GM18858 (cell line): ENCODE measurements at regions not wholly inside any gene's neighbourhood (a gene's known extent, or its start where the extent isn't known, plus 50 kb on each side); places are given as distances from the start of the nearest gene placed in this dataset.

Source experiments
- ATAC-seq: cut with Tn5 transposase; IDR thresholded peaks from one replicate; pipeline ENCODE4 v1.9.1; 2021; ENCODE audit not compliant: unreplicated experiment

DNA sequence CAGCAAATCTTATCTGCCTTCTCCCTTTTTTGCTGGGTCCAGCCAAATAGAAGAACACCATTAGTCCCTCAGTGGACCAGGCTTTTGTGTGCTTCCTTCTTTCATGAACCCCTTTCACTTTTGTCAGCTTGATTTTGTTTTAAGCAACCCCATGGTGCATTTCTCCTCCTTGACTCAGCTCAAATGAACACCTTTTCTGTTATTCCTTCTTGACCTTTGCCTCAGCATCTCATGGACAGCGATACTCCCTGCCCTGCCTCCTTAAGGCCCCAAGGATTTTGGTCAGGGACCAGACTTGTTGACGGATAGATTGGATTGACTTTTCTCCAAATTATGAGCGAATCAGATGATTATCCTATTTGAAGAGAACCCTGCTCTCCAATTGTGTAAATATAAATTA lies 356.6 kb upstream of the USP24 start:
- ATAC-seq, result no peak

DNA sequence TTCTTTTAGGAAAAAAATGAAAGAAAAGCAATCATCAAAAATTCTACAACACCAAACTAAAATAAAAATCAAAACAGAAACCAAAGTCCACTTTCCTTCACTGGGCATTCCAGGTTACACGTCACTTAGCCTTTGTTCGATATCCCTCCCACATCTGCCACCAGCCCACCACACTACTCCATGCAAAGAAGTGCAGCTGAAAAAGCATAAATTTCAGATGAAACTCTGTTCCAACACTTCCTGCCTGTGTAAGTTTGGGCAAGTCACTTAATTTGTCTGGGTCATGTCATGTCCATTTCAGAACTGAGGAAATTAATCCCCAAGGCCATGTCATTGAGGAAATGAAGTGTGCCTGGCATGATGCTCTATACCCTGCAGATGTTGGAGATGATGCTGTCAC lies 354.3 kb upstream of the USP24 start:
- no peak for ATAC-seq

DNA sequence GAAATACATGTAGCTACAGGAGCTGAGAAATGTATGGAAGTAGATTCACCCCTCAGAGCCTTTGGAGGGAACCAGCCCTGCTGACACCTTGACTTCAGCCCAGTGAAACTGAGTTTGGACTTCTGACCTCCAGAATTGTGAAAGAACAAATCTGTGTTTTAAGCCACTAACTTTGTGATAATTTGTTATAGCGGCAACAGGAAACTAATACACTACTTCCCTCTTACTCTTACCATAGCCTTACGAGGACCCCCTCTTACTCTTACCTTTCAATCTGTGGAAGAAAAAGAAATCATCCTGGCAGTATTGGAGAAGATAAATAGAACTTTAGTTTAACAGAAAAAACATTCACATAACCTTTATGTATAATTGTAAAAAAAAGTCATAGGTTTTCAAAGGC lies 353.6 kb upstream of the USP24 start:
- ATAC-seq, result no peak

DNA sequence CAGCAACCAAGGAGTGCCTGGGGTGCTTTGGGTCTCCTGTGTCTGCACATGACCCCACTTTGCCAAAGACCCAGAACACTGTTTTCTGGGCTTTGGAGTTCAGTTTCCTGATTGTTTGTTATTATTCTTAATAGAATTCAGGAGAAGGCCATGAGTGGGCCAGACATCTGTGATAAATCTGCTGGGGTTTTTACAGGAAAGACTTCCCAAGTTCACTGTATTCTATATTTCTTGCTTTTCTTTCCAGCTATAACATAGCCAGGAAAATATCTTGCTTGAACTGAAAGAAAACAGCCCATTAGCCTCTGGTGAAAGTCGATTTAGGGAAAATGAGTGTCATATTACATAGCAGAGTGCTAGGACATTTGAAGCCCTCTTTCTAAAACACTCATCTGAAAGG lies 345.1 kb upstream of the USP24 start:
- ATAC-seq, result no peak

DNA sequence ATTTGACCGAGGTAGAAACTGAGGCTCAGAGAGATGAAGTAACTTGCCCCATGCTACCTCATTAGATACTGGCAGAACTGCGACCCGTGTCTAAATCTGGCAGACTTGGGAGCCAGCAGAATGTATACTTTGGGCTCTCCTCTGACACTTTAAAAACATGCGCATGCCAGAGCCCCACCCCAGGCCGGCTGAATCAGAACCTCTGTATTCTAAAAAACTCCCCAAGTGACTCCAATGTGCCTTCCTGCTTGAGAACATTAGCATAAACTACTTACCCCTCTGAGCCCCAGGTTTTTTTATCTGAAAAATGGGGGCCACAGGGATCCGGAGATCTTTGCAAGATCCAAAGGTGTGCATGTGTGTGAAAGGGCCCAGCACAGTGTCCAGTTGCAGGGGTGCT lies 344.7 kb upstream of the USP24 start:
- ATAC-seq, result no peak

DNA sequence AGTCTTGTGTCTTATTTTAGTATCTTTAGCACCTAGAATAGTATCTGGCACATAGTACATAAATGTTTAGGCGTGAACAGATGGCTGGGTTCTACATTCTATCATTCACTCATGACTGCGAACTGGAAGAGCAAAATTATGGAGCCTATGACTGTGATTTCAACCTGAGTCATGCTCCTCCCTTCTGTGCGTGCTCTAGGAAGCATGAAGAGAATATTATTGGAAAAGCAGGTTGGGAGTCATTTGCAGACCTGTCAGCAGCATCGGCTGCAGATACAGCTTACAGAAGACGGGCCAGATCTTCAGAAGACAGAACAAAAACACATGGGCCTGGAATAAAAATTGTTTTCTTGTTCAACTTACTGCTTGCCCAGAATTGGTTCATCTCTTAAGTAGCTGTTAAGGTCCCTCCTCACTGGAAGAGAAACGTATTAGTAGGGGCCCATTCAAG lies 344.0 kb upstream of the USP24 start:
- no peak for ATAC-seq

DNA sequence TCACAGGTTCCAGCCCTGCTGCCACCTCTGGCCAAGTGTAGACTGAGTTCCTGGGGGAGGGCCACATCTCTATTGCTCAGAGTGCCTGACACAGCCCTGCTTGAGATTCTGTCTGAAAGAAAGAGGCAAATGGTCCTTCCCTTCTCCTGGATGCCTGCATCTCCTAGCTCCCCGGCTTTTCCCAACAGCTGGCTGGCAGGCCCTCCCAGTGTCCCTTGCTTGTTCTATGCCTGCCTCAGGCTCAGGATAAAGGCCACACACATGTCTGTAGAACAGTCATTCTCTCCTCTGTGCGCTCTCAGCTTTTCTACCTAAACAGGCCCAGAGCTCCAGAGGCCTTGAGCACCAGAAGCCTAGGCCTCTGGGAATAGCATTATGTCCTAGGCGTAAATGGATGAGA lies 343.4 kb upstream of the USP24 start:
- ATAC-seq, result no peak

DNA sequence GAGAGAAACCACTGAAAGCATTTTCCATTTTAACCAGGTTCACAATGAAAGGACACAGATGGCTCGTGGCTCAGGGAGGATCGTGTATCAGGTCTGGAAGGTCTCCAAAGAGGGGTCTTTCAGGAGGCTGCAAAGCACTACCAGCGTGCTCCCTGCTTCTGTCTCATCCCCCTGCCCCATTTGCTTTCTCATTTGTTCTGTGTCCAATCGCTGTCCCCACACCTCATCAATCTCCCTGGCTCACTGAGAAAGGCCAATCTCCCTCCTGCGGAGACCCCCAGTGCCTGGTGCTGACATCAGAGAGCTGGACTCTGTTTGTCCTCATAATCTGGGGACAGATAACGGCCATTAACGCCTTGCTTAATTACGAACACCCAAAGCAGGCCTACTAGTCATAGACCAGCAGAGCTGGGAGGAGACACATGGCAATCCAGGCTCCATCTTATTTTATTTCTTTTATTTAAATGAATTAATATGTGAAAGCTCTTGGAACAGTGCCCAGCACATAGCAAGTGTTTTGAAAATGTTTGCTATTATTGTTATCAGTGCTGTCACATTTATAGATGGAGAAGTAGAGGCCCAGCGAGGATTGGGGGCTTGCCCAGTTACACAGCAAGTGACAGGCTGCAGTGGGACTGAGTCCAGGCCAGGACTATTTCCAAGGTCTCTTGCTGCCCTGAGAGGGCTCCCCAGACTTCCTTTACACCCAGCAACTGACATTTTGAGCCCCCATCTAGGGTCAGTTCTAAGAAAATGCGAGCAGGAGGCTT lies 341.0 kb upstream of the USP24 start:
- ATAC-seq, result no peak

DNA sequence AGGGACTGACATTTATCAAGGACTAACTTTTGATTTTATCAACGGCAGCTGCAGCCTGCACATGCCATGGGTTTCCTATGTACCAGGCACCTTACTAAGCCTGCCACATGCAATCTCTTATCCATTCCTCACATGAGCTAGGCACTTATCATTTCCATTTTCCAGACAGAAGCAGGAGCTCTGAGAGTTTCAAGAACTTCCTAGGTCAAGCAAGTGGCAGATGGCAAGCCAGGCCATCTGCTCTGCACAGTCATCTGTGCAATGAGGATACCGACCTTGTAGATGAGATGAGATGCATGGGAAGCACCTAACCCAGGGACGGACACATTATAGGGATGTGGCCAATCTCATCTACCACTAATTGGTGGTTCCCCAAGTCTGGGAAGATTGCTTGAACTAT lies 339.4 kb upstream of the USP24 start:
- ATAC-seq, result no peak

DNA sequence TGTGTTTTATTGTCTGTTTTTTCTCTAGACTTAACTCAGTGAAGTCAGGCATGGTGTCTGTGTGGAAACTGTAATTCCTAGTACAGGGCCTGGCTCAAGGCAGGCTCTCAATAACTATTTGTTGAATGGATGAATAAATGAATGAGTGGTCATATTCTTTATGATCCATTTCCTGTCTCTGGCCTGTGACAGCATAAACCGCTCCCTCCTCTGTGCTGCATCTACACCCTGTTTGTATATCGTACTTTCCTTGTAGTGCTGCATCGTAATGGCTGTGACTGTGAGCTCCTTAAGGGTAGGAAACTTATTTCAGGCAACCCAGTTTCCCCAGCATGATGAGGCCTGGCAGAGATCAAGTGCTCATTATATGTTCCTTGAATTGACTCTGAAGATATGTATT lies 337.5 kb upstream of the USP24 start:
- no peak for ATAC-seq

DNA sequence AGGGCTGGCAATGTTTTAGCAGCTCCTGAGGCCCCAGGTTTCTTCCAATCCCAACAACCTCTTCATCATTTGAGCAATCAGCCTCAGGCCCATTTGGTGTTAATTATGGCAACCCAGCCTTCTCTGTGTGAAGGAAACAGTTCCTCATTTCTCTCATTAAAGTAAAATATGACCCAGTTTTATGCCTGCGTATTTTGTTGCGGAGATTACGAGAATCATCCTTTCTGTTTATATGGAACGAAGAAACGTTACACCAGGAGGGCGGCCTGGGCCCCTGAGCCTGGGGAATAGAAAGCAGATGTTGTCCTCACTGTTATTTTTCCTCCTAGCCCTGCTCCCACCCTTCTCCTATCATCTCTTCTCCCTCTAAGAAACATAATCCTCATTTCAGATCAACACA lies 332.2 kb upstream of the USP24 start:
- no peak for ATAC-seq

DNA sequence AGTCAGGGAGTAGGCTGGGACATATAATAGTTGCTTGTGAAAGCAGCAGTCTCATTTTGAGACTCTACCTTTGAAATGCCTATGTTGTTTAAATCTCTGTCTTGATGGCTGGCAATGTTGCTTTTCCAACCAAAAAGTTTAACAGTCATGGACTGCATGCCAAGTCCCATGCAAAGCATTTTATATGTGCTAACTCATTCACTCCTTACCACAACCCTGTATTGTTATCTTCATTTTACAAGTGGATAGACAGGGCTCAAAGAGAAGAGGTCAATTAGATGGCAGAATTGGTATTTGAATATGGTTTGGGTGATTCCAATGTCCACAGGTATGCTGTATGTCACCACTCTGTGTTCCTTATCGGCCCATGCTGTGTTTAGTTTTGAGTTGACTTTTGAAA lies 331.4 kb upstream of the USP24 start:
- no peak for ATAC-seq

DNA sequence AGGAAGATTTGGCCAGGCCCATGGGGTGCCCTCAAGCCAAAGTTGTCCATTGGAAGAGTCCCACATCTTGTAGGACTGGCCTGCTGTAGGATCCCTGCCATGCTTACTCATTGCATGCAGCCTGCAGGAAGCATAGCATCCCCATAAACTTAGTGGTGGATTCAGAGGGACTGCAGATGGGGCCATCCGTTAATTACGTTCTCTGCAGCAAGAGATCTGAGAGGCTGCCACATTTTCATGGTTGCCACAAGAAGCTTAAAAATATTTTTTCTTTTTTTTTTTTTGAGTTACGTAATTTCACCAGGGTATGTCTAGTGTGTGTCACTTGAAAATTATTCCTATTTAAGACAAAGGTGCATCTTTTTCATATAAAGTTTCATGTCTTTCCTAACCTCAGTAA lies 329.7 kb upstream of the USP24 start:
- ATAC-seq, result no peak

DNA sequence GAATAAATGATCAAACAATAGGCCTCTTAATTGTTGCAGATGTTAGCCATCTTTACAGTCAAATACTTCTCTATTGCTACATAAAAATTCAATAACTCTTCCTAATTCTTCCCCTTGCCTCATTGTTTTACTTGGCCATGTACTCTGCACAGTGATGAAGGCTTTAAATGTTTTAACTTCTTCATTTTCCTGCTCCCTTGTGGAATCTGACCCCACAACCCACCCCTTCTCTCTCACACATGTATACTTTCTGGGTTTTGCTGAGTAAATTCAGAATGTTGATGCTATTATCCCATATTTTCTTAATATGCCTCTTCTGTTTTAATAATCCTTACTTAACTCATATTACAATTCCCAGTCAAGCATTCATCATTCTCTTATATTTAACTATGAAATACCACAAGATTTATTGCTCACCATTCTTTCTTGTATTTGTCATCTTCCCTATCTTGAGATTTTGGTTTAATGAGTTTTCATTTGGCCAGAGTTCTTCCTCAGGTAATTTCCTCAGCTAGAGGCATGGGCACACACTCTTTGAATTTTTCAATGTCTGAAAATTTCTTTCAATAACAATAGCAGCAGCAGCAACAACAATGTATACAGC lies 327.8 kb upstream of the USP24 start:
- no peak for ATAC-seq

DNA sequence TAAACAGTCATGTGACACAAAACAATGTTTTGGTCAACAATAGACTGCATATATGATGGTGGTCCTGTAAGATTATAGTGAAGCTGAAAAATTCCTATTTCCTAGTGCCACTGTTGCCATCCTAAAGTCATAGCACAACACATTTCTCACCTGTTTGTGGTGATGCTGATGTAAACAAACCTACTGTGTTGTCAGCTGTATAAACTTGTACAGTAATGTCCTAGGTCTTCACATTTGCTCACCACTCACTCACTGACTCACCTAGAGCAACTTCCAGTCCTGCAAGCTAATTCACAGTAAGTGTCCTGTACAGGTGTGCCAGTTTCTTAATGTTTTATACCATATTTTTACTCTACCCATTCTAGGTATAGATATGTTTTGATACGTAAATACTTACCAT lies 326.1 kb upstream of the USP24 start:
- ATAC-seq, result no peak

DNA sequence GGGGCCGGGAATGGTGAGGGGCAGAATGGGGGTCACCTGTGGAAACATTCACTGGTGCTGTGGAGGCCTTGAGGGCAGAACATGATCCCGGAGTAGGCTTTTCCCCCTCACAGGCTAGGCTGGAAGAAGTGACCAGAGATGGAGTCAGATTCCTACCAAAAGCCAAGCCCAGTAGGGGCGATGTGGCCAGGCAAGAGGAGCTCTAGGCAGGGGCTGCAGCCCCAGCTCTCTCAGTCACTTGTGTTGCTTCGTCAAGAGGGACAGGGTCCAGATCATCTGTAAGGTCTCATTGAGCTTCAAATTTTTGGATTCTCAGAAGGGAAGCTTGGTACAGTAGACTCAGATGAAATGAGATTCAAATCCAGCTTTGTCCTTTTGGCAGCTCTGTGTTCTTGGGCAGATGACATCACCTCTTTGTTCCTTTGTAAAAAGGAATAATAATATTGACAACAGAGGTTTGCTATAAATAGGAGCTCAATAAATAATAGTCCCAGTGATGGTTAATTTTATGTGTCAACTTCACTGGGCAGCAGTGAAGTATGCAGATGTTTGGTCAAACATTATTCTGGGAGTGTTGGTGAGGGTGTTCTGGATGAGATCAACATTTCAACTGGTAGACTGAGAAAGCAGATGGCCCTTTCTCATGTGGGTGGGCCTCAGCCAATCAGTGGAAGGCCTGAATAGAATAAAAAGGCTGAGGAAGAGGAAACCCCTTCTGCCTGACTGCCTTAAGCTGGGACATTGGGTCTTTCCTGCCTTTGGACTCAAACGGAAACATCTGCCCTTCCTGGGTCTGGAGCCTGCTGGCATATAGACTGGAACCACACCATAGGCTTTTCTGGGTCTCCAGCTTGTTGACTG lies 324.7 kb upstream of the USP24 start:
- no peak for ATAC-seq

DNA sequence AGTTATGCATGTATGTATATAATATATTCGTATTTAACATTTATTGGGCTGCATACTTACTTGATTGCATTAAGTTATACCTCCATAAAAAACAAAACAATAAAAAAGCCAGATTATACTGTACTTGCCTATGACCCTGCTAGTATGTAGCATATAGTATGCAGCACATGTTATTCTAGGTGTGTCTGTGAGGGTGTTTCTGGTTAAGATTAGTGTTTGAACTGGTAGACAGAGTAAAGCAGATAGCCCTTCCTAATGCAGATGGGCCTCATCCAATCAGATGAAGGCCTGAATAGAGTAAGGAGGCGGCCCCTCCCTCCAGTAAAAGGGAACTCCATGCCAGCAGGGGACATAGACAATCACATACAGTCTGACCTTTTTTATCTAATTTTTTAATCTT lies 323.3 kb upstream of the USP24 start:
- ATAC-seq, result no peak

DNA sequence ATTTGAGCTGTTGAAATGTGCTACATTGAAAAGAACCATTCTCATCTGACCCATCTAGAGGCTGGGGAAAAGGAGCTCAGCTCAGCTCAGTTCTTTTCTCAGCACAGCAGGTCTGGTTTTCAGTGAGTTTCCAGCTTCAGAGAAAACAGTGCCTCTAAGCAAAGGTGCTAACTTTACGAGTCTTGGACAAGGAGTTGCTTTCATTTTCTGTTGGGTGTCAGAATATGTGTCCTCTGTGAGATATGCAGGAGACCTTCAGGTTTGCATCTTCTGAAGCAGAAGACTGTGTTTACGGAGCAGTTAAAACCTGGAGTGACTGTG lies 321.3 kb upstream of the USP24 start:
- ATAC-seq, result no peak

DNA sequence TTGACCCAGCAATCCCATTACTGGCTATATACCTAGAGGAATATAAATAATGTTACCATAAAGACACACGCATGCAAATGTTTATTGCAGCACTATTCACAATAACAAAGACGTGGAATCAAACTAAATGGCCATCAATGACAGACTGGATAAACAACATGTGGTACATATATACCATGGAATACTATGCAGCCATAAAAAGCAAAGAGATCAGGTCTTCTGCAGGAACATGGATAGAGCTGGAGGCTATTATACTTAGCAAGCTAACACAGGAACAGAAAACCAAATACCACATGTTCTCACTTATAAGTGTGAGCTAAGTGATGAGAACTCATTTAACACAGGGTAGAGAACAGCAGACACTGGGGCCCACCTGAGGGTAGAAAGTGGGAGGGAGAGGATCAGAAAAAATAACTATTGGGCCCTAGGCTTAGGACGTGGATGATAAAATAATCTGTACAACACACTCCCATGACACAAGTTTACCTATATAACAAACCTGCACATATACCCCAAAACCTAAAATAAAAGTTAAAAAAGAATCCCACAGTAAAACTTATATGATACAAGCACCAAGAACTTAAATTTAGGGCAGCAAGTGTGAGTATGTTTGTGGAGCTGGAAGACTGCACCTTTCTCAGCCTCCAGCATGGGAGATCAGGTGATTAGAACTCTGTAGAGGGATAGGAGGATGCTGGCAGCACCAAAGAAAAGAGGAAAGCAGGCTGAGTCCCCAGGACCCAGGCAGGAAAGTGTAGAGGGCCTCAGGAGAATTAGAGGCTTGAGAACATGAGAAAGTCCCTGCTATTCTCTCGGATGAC lies 320.8 kb upstream of the USP24 start:
- ATAC-seq, result no peak

DNA sequence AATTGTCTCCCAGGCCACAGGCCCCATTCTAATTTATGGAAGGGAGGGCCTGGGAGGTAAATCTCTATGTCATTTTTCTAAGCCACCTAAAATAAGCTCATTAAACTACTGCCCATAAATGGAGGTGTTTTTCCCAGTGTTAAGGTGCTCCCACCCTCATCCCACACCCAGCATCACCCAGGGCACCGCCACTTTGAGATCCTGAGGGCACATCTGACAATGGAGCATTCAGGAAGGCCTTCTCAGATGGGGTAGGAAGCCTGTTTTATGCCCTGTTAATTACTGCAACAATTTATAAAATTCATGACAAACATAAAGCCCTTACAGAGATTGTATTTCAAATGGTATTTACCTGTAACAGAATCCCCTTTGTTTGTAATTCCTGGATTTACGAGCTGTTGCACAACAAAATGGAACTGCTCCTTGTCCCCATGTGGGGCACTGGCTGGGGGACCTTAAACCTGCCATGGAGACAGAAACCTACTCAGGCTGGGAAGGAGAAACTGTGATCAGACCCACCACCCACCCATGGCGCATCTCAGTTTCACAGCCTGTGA lies 319.5 kb upstream of the USP24 start:
- no peak for ATAC-seq

DNA sequence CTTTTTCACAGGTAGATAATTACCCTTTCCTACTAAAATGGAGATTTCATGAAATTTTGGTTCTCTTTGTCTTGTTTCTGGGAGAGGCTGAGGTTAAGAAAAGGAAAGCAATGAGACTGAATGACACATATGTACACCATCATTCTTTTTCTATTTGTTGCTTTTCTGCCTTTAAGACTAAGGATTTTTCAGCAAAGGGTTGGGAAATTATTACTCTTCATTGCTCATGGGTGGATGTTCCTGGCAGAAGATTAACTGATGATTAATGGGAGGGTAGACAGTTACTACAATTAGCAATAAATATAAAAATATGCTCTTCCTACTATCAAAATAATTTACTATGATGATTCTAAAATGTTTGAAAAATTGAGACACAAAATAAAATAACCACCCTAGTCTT lies 316.5 kb upstream of the USP24 start:
- no peak for ATAC-seq
